Daoy (cell line): ENCODE measurements at regions not wholly inside any gene's neighbourhood (a gene's known extent, or its start where the extent isn't known, plus 50 kb on each side); places are given as distances from the start of the nearest gene placed in this dataset.
"Not testable (repeated sequence)": the region's sequence is repeated elsewhere in the genome, so short reads cannot be mapped to it uniquely, and the experiment has no call there.

Experiments used
- DNase-seq: peaks from one replicate; pipeline ENCODE4 v3.0.0-alpha.2; 2015; ENCODE audit warnings: low read depth

DNA sequence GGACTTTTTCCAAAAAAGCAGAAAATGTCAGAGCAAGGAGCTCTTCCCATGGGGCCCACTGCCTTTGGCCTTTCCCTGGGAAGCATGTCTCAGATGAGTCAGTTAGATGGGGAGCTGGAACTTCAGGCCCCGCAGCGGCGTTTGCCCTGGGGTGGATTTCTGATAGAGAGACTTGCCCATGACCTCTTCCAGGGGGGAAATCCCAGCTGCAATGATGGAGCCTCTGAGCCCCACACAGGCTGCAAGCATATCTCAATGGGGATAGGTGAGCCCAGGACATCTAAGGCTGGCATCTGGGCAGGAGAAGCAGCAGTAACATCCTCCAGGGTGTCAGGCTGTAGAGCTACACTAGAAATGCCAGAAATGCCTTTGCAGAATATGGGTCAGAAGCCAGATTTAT is 269.2 kb upstream of the TCERG1L start:
- no peak for DNase-seq

DNA sequence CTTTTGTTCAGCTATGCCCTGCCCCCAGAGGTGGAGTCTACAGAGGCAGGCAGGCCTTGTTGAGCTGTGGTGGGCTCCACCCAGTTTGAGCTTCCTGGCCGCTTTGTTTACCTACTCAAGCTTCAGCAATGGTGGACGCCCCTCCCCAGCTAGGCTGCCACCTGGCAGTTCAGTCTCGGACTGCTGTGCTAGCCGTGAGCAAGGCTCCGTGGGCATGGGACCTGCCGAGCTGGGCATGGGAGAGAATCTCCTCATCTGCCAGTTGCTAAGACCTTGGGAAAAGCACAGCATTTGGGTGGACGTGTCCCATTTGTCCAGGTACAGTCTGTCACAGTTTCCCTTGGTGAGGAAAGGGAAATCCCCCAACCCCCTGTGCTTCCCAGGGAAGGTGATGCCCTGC is 270.0 kb upstream of the TCERG1L start:
- DNase-seq, result not testable (repeated sequence)

DNA sequence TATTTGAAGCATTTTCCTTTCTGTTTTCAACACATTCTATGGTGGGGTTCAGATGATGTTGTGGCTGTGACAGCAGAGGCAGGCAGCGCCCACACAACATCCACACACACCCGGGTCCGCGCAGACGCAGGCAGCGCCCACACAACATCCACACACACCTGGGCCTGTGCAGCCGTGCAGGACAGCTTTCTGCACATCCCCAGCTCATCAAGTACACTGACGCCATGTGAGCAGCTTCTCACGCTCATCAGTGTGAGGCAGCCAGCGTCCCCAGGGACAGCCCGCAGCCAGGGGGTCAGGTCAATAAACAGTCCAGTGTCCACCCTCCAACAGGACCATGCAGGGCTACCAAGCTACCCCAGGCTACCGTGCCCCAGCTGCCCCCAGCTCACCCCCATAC is 272.8 kb upstream of the TCERG1L start:
- DNase-seq, result no peak

DNA sequence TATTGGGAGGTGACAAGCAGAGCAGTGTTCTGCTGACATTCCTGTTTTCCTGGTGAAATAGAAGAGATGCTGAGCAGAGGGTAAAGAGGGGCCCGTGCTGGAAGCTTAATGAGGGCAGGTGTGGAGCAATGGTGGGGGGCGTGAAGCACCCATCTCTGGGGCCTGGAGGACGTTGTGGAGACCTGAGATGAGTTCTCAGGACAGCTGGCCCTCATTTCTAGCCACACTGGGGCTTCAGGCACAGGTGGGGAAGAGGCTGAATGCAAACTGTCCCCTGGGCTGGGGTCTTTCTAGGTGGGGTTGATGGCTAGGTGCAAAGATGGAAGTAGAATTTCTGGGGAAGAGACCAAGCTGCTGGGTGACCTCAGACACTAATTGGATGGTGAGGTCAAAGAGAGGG is 274.2 kb upstream of the TCERG1L start:
- DNase-seq, result no peak

DNA sequence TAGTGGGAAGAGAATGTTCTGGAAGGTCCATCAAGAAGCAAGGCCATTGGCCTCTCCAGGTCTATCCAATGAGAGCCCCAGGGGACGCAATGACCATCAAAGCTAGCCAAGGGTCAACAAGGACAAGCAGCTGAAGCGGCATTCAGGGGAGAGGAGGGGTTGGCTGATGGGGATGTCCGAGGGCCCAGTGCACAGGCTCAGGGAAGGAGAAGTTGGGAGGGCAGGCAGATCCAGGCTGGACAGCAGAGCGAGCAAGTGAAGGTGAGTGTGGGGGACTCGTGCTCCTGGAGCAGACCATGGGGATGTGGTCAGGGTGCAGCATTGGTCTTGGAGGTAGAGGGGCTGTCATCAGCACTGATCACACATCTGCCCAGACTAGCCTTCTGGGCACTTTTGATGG is 275.4 kb upstream of the TCERG1L start:
- no peak for DNase-seq

DNA sequence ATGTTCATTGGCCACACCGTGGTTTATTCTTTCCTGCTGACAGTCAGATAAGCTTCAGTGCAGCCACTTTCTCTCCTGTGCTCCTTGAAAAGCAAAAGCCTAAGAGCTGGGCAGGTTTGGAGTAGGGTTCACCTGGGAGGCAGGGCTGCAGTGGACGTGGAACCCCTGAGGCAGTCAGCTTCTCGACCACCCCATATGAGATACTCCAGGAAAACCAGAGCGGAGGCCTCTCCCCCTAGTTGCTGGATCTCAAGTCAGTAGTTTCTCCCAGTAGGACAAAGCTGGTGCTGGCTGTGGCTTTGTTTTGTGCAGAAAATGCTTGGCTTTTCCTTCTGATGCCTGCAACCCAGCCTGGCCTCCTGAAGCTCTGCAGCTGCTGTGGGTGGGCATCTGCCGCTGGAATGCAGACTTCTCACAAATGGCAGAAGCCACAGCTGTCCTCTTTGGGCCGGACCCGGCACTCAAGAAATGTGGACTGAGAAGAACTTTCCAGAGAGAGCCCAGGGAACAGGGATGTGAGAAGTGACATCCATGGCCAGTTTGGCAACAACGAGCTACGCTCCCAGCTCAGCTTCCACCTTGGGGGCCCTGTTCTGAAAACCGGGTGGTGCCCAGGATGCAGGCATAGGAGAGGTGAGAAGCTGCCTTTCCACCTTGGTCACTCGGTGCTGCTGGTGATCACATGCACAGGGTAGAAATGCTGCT is 276.6 kb upstream of the TCERG1L start:
- no peak for DNase-seq

DNA sequence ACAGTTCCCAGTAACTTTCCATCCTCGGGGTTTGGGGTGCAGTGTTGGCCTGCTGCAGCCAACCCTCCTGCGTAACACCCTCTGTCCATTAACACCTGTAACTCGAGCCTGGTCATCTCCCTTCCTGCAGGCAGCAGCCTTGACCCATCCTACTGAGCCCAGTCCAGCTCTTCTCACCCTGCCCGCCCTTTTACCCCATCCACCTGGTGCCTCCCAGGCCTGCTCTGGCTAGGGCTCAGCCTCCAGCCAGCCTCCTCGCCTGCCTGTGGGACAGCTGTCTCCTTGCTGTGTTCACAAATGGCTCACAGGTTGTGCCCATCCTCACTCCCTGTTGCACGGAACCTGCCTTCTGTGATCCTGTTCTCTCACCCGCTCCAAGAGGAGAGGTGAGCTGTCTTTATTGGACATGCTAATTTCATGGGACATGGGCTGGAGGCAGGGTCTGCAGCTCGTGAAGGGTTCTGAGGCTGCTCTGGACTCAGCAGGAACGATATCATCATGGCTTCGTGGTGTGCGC is 277.2 kb upstream of the TCERG1L start:
- DNase-seq, result no peak

DNA sequence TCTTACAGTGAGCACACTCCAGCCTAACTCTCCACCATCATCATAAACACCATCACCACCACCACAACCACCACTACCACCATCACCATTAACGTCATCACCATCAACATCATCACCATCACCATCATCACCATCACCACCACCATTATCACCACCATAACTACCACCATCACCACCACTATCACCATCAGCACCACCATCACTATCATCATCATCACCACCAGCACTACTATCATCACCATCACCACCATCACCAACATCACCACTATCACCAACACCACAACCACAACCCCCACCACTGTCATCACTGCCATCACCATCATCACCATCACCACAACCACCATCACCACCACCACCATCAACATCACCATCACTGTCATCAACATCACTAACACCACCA is 279.0 kb upstream of the TCERG1L start:
- no peak for DNase-seq

DNA sequence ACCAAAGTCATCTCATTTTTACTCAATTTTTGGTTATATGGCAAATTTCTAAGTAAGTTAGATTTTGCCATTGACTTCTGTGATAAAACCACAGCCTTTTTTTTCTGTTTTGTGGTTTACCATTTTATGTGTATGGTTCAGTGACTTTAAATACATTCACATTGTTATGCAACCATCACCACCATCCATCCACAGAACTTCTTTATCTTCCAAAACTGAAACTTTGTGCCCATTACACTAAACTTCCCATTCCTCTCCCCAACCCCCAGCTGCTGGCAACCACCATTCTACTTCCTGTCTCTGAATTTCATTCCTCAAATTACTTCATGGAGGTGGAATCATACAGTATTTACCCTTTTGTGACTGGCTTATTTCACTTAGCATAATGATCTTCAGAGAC is 280.4 kb upstream of the TCERG1L start:
- DNase-seq, result no peak

DNA sequence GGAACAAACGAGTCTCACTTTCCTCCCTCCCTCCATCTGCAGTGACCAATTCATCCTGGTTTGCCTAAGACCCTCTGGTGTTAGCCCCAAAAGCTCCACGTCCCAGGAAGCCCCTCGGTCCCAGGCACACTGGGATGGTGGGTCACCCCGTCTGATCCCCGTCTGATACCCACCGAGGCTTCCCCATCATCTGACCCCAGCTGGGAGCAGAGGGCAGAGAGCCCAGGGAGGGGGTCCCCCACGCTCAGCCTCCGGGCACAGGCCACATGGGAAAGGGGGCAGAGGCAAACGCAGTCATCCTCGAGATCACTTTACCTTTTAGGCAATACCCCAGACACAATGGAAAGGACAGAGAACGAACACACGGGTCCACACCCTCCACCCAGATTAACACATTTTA is 291.6 kb upstream of the PPP2R2D start:
- DNase-seq, result no peak

DNA sequence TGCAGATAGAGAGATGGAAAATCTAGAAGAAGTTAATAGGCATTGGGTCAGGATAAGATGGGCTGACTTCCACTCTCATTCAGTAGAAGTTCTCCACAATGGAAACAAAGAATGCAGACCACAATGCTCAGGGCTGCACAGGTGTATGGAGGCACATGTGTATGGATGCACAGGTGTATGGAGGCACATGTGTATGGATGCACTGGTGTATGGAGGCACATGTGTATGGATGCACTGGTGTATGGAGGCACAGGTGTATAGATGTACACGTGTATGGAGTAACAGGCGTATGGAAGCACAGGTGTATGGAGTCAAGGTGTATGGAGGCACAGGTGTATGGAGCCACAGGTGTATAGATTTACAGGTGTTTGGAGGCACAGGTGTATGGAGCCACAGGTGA is 285.7 kb upstream of the PPP2R2D start:
- DNase-seq, result no peak

DNA sequence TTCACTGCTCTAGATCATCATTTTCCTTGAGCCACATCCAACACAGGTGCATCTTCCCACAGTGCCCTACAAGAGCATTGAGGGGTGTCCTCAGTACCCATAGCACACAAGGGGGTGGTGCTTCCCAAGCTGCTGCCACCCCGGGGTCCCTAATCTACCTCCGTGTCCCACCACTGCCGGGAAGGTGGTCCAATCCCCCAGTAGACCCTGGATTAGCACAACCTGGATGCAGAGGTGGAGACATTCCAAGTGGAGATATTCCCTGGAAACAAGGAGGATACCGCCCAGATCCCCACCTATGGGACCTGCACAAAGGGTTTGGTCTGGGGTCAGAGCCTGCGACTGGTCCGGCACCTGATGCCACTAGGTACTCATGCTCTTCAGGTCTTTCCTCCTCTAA is 284.8 kb upstream of the PPP2R2D start:
- no peak for DNase-seq

DNA sequence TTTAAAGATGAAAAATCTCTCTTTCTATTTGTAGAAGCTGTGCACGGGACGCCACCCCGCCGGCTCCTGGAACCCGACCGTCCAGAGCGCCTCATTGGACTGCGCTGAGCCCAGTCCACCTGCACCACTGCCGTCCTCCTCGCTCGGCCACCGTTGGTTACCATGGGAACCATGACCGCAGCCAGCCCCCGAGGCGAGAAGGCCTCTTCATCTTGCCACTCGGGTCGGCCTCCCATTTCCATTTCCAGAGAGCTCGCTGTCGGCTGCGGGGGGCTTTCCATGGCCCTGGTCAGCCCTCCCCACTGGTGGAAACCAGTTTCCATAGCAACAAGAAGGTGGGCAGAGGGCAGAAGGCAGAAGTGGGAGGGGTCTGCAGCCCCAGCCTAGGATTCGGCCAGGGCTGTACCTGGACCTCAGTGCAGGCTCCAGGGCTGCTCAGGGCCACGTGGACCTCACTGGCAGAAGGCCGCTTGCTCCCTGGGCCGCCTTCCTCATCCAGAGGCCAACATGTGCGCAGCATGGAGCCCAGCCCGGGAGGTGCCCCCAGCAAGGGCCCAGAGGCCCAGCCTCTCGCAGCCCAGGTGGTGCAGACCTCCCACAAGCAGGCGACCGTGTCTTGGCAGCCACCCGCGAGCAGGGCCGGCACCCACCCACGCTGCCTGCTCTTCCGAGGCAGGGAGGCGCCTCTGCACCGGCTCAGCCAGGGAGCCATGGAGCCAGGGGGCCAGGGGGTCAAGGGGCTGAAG is 283.5 kb upstream of the PPP2R2D start:
- DNase-seq, result peak; percentile 17

DNA sequence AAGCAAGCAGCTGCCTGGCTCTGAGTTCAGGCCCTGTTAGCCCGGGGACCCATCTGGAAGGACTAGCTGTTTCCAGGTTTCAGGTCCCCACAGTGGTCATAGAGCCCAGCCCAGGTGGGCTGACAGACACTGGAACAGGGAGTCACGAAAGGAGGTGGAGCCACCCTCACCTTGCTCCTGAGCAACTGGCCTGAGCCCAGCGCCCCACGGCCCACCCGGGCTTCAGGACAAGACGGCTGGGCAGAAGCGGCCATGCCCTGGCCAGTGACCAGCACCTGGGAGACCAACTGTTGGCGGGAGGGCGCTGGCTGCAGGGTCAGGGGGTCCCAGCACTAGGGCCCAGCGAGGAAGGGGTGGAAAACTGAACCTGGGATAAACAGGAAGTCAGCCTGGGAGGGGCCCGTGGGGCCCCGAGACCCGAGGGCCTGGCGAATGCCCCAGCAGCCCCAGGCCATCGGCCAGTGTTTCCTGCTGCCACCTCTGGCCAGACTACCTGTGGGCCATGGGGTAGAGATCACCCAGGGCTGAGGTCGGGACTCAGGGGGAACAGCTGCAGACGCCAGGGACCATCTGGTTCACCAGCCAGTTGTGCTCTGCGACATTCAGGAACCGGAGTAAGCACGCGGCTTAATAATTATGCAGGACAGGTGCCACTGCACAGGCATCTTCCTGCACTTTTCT is 282.1 kb upstream of the PPP2R2D start:
- no peak for DNase-seq

DNA sequence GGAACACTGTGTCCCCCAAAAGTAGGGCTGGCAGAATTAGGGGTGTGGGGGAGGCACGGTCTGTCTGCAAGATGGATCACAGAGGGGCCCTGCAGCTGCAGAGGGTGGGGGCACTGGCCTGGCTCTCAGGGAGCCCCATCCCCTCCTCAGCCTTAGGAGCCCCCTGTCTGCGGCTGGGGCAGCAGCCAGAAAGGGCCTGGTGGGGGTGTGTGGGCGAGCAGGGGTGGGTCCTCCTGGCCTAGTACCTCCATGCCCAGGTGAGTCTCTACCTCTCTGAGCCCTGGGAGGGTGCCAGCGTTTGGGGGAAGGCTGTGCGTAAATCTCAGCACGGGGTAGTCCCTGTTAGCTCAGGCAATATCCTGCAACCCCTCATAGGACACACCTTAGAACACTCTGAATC is 280.5 kb upstream of the PPP2R2D start:
- DNase-seq, result no peak

DNA sequence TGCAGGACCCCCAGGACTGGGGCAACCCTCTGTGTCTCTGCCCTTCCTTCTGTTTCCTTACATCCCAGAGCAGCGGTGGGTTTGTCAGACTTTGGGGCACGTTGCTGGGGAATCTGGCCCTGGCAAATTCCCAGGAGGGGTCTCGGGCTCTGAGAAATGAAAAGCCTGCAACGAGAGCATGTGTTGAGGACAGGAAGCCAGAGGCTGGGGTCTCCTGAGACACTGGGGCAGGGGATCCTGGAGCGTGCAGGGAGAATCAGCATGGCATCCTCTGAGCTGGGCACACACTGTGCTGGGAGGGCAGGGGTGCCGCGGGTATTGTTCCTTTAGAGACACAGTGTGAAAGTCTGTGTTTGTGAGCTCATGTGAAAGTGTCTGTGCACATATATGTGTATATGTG is 279.9 kb upstream of the PPP2R2D start:
- no peak for DNase-seq

DNA sequence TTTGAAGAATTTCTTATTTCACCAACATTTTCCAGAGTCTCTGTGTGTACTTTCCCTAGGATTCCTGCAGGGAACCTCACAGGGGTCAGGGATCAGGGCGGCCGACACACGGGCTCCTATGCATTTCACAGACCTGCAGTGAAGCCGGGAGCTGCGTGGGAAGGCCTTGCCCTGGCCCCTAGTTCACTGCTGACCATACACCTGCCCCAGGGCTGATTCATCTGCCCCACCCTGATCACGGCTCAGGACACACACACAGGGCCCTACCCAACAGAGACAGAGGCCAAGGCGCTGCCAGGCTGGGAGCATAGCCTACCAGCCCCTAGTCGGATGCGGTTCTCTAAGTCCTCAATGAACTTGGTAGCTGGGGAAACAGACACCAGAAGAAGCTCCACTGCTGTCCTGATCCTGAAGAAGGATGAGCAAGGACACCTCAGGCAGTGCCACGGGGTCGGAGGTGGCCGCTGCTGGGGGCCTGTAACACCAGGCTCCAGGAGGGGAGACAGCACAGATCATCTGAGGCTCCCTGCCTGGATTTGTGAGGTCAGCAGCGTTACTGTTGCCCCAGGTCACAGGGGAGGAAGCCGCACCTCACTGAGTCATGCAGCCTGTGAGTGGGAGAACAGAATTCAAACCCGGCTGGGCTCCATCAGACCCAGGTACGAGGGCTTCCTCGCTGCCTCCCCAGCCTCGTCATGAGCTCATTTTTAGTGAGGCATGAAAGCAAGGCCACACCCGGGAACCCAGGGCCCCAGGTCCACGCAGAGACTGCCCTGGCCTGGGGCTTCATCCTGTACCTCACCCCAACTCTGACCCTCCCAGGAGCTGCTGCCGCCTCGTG is 278.8 kb upstream of the PPP2R2D start:
- peak; percentile 71 for DNase-seq

DNA sequence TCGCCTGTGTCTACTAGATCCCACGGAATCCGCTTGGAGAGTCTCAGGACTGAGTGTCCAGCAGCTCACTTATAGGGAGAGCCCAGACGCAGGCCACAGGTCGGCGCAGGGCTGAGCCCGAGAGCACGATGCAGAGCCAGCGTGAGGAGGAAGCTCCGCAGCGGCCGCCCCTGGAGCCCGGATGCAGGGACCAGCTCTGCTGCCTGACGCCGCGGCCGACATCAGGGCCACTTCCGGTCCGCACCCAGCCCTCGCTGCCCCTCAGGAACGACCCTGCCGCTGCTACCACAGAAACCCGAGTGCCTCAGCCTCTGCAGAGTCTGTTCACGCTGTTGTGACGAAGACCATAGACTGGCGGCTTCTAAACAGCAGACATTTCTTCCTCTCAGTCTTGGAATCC is 275.8 kb upstream of the PPP2R2D start:
- peak; percentile 64 for DNase-seq

DNA sequence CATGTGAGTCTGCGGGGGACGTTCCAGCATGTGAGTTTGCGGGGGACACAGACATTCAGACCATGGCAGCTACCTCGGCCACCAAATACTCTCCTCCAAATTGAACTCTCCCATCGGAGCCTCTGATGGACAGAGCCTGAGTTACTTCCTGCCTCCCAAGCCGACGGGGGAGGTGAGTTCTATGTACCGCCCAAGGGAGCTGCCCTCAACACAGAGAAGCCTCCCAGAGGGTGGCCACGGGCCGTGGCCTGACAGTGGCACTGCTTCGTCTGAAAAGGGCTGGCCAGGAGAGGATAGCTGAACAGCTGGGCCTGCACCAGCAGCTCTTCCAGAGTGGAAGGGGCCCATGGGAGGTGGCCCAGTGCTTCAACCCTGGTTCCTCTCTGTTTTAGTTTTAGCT is 274.5 kb upstream of the PPP2R2D start:
- no peak for DNase-seq

DNA sequence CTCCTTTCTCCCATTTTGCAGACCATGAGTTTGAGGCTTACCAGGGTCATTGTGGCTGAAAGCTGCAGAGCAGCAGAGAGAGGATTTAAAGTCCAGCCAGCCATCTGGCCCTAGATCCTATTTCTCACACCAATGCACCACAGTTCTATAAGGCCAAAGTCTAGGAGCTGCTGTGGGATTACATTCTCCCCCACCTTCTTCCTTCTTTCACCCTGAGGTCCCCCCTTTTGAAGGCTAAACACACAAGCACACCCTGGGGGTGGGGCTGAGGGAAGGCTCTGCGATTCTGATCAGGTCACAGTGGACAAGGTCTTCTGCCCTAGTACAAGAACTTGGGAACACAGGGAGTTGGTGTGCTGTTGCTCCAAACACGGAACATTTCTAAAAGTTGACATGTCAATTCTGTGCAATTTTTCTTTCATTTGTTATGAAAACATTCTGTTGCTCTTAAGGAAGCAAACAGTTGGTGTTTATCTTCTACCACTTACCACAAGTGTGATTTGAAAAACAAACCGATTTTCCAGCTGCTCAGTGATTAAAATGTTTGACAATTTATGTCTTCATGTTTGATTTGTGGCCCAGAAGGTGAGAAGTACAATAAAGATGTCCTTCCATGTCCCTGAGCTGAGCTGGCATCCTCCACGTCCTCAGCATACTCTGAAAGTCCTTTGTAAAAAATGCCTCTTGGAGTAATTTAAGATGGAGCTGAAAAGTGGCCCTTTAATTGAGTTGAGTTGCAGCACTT is 271.6 kb upstream of the PPP2R2D start:
- DNase-seq, result no peak

DNA sequence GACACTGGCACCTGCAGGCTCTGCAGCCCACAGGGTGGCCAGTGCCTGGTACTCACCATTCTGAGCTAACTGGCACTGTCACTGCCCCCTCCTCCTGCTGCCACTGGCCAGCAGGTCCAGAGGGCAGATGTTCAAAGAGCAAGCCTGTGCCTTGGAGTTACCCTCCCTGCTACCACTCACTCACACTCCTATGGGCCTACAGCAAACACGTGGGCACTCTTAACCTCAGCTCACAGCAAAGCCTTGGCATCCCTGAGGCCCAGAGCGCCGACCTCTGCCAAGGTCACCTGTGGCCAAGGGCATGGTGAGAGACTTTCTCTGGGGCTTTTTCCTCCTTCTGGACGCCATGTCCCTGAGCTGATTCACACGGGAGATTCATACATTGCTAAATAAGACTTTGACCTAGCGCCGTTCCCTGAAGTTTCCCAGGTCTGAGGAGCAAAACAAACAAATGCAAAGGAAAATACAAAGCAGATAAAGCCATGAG is 270.0 kb upstream of the PPP2R2D start:
- no peak for DNase-seq
